Gastroesophageal sphincter (tissue), 4 donors: ENCODE measurements at regions not wholly inside any gene's neighbourhood (a gene's known extent, or its start where the extent isn't known, plus 50 kb on each side); places are given as distances from the start of the nearest gene placed in this dataset.

ENCODE experiments used
- ATAC-seq: fragments of 150-250 bp; one replicate; pipeline ENCODE4 v1.9.1; 2016; ENCODE audit warnings: mild to moderate bottlenecking, moderate library complexity
- H3K27ac ChIP-seq, 4 donors: fragments of 200-600 bp; sonication (generic) in 3 of 4; 1 replicate in 3 of 4; 2 replicates in 1 of 4; pipeline ENCODE4 v1.5.1; 2016 to 2019
- H3K27me3 ChIP-seq: fragments of 200-600 bp; sonication (generic); one replicate; pipeline ENCODE4 v1.5.1; 2019
- H3K36me3 ChIP-seq, 2 donors: fragments of 200-600 bp; sonication (generic); one replicate each; pipeline ENCODE4 v1.5.1; 2019; ENCODE audit warnings: control low read depth in 1 of 2
- H3K4me1 ChIP-seq, 3 donors: fragments of 200-600 bp; sonication (generic); 1 replicate in 2 of 3; 2 replicates in 1 of 3; pipeline ENCODE4 v1.5.1; 2016 to 2019; ENCODE audit warnings: control low read depth in 2 of 3
- H3K4me3 ChIP-seq, 2 donors: fragments of 200-600 bp; sonication (generic); one replicate each; pipeline ENCODE4 v1.5.1; 2019; ENCODE audit warnings: mild to moderate bottlenecking in 1 of 2, moderate library complexity in 1 of 2
- H3K9me3 ChIP-seq, 3 donors: fragments of 200-600 bp; sonication (generic); one replicate each; pipeline ENCODE4 v1.5.1; 2017 to 2019; ENCODE audit warnings: control low read depth in 2 of 3
- EP300 ChIP-seq: sonication (generic); formaldehyde crosslinking; IDR thresholded peaks from one replicate; pipeline ENCODE4 v1.6.1; 2017; ENCODE audit warnings: antibody characterized with exemption, mild to moderate bottlenecking
- POLR2A ChIP-seq, 2 donors: fragments of 450-650 bp; IDR thresholded peaks; one replicate each; pipeline ENCODE4 v1.6.1; 2017; ENCODE audit warnings: antibody characterized with exemption in 2 of 2, mild to moderate bottlenecking in 2 of 2, moderate library complexity in 1 of 2
- POLR2AphosphoS5 ChIP-seq: sonication (generic); formaldehyde crosslinking; IDR thresholded peaks from one replicate; pipeline ENCODE4 v1.6.1; 2017; ENCODE audit warnings: antibody characterized with exemption
- WGBS, 2 donors: methylation state at CpG; one replicate each; pipeline ENCODE4 v1.1.5; 2018; ENCODE audit warnings: low coverage in 1 of 2; 5-methylcytosine and 5-hydroxymethylcytosine counted together
- TF ChIP-seq, protein P1 (sequence below), 4 experiments: fragments of 200-600 bp in 2 of 4; fragments of 450-650 bp in 2 of 4; sonication (generic) in 1 of 4; IDR thresholded peaks; one replicate each; pipeline ENCODE4 v1.5.1; 2017 to 2019; ENCODE audit warnings: antibody characterized with exemption in 4 of 4, mild to moderate bottlenecking in 2 of 4, moderate library complexity in 2 of 4

DNA sequence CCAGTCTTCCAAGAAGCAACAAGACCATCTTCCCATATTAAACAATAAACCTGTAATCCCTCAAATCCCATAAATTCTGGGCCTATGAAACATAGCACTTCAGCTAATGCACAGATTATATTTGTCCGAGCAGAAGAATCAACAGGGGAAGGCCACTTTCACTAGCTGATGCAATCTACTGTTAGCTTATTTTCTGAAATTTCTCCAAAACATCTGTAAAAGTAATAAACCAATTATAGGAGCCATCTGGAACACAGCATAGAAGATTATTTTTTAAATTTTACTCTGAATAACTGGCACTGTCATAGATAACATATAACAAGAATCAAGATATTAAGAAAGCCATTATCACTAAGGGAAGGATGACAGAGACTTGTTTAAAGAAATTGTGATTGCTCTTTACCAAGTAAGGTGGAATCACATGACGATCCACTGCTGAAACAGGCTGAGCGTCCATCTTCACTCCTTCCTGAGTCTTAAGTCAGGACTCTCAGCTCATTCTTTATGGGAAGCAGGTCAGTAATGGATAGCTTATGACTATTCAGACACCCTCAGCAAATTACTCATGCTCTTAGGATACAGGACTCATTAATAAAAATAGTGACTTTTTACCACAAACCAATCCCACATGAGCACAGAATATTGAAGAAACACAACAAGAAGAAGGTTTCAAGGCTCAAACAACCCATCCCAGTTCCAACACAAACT is 719.5 kb downstream of the XPNPEP1 start:
- no peak overlapping the region for H3K27ac ChIP-seq
- no peaks in the 10 kb centered on the region for H3K36me3 ChIP-seq
- WGBS, 2 donors, result 62 to 82% methylated on average over 3 of the region's 3 CpGs
- H3K27me3 ChIP-seq, result no peaks in the 10 kb centered on the region
- no peak for ATAC-seq
- H3K4me3 ChIP-seq, result no peak overlapping the region
- no peaks in the 10 kb centered on the region for H3K4me1 ChIP-seq
- no peaks in the 10 kb centered on the region for H3K9me3 ChIP-seq
- TF ChIP-seq EP300 (no peak), POLR2A (IDR thresholded peaks at IDR 0.05) (no peak), POLR2AphosphoS5 (no peak)
- TF ChIP-seq, protein P1, sequence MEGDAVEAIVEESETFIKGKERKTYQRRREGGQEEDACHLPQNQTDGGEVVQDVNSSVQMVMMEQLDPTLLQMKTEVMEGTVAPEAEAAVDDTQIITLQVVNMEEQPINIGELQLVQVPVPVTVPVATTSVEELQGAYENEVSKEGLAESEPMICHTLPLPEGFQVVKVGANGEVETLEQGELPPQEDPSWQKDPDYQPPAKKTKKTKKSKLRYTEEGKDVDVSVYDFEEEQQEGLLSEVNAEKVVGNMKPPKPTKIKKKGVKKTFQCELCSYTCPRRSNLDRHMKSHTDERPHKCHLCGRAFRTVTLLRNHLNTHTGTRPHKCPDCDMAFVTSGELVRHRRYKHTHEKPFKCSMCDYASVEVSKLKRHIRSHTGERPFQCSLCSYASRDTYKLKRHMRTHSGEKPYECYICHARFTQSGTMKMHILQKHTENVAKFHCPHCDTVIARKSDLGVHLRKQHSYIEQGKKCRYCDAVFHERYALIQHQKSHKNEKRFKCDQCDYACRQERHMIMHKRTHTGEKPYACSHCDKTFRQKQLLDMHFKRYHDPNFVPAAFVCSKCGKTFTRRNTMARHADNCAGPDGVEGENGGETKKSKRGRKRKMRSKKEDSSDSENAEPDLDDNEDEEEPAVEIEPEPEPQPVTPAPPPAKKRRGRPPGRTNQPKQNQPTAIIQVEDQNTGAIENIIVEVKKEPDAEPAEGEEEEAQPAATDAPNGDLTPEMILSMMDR (IDR thresholded peaks at IDR 0.05), result no peak

DNA sequence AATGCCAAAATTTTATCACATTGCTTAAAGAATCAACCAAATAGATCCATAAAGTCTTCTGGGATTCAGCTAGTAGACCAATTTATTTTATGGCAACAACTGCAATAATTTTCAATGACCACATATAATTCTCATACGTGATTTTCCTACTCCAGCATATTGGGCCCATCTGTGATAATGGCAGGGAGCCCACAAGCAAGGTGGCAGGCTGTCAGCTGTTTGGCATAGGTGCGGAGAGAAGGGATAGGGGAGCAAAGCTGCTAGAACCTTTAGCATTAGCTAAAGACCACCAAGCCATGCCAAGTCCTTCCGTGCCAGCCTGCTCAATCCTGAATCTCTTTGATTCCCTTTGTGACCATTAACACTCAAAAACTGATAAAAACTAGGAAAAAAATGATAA is 721.2 kb downstream of the XPNPEP1 start:
- H3K9me3 ChIP-seq, result no peaks in the 10 kb centered on the region
- no peak for TF ChIP-seq POLR2A (IDR thresholded peaks at IDR 0.05)
- no peak overlapping the region for H3K4me3 ChIP-seq
- H3K36me3 ChIP-seq, result no peaks in the 10 kb centered on the region
- no peaks in the 10 kb centered on the region for H3K4me1 ChIP-seq
- no peak overlapping the region for H3K27ac ChIP-seq
- no peak for ATAC-seq
- H3K27me3 ChIP-seq, result no peaks in the 10 kb centered on the region
- 70 to 72% methylated on average over 2 to 3 of the region's 3 CpGs for WGBS, 2 donors

DNA sequence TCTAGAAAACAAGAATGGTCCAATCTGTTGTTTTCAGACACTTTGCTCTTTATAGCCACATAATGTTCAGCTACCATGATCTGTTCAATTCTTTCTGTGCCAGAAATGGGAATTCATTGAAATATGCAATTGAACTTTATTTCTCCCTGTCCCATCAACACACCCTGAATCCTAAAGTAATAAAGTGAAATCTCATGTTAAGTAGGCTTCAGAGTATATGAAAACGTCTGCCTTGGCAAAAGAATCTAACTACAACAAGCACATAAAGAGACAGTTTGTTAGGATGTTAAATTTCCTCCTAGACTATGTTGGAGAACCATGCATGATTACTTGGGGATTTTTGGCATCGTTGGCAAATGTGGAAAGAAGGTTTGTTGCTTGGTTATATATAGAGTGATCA is 722.7 kb downstream of the XPNPEP1 start:
- no peaks in the 10 kb centered on the region for H3K9me3 ChIP-seq
- H3K4me1 ChIP-seq, result no peaks in the 10 kb centered on the region
- H3K27ac ChIP-seq, result no peak overlapping the region
- no peaks in the 10 kb centered on the region for H3K36me3 ChIP-seq
- ATAC-seq, result no peak
- no peak for TF ChIP-seq POLR2A (IDR thresholded peaks at IDR 0.05)
- TF ChIP-seq, protein P1 (IDR thresholded peaks at IDR 0.05), result no peak
- TF ChIP-seq POLR2AphosphoS5, result no peak
- no peak for TF ChIP-seq EP300
- no peaks in the 10 kb centered on the region for H3K27me3 ChIP-seq
- 52 to 58% methylated on average over 2 of the region's 2 CpGs for WGBS, 2 donors
- no peak overlapping the region for H3K4me3 ChIP-seq

DNA sequence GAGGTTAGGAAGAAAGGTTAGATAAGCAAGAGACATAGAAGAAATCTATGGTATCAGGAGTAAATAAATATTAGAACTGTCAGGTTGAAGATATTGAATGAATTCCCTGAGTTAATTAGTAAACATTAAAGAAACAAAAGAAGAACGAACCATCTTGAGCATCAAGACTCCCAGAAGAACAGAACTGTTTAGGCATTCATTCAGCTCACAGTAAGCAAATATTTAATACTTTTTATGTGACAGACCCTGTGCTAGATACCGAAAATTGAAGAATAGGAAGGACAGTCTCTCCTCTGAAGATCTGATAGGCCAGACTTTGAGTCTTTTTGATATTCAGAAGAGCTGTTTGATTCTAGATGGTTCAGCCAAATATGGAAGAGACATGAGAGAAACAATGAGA is 731.5 kb downstream of the XPNPEP1 start:
- Histone ChIP-seq H3K27me3 (no peaks in the 10 kb centered on the region), H3K27ac (no peak overlapping the region), H3K9me3 (peaks cover 0 to 21% (median 0%) of the 10 kb centered on the region in 3 donors), H3K4me3 (no peak overlapping the region), H3K4me1 (no peaks in the 10 kb centered on the region), H3K36me3 (no peaks in the 10 kb centered on the region)
- 61 to 86% methylated on average over 2 of the region's 2 CpGs for WGBS, 2 donors
- ATAC-seq, result no peak
- TF ChIP-seq POLR2A (IDR thresholded peaks at IDR 0.05) (no peak), EP300 (no peak), POLR2AphosphoS5 (no peak)
- TF ChIP-seq, protein P1 (IDR thresholded peaks at IDR 0.05), result no peak

DNA sequence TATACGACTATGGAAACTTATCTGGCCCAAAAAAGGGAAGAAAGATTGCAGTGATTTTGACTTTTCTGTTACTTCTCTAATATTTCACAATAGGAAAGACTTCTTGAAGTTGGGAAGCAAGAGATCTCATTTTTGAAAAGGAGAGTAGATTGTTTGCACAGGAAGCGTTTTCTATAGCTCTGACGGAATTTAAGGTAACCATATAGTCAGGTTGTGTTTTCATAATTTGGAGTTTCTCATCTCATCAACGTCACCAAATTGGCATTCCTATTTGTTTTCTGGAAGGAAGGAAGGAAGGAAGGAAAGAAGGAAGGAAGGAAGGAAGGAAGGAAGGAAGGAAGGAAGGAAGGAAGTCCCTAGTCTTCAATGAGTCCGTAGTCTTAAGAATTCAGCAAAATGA is 732.0 kb downstream of the XPNPEP1 start:
- 78 to 80% methylated on average over 5 of the region's 5 CpGs for WGBS, 2 donors
- no peak overlapping the region for H3K27ac ChIP-seq
- TF ChIP-seq POLR2A (IDR thresholded peaks at IDR 0.05) (no peak), POLR2AphosphoS5 (no peak), EP300 (no peak)
- TF ChIP-seq, protein P1 (IDR thresholded peaks at IDR 0.05), result no peak
- no peak for ATAC-seq
- no peaks in the 10 kb centered on the region for H3K36me3 ChIP-seq
- H3K27me3 ChIP-seq, result no peaks in the 10 kb centered on the region
- H3K4me3 ChIP-seq, result no peak overlapping the region
- H3K9me3 ChIP-seq, result peaks cover 0 to 25% (median 0%) of the 10 kb centered on the region in 3 donors
- no peaks in the 10 kb centered on the region for H3K4me1 ChIP-seq
